Central memory CD8-positive, alpha-beta T cell (primary cell): ENCODE measurements at regions not wholly inside any gene's neighbourhood (a gene's known extent, or its start where the extent isn't known, plus 50 kb on each side); places are given as distances from the start of the nearest gene placed in this dataset.

Experiments
- ATAC-seq: fragments of 150-1000 bp; cut with Tn5 transposase; replicated peaks from 2 replicates; pipeline ENCODE4 v1.10.0; 2022; ENCODE audit warnings: mild to moderate bottlenecking, moderate FRiP score, moderate number of reproducible peaks; ENCODE audit not compliant: poor library complexity, severe bottlenecking; ENCODE audit errors: extremely low read depth
- DNase-seq, 2 donors: peaks; one replicate each; pipeline ENCODE4 v3.0.0; 2021; ENCODE audit warnings: low spot score in 2 of 2
- H3K27ac Mint-ChIP-seq: one replicate; pipeline ENCODE4 v1.8.0; 2022; ENCODE audit warnings: low read depth, mild to moderate bottlenecking, moderate library complexity, mixed read lengths
- H3K27me3 Mint-ChIP-seq: one replicate; pipeline ENCODE4 v1.8.0; 2022; ENCODE audit warnings: mixed read lengths
- H3K36me3 Mint-ChIP-seq: one replicate; pipeline ENCODE4 v1.8.0; 2022; ENCODE audit warnings: mild to moderate bottlenecking, moderate library complexity, mixed read lengths; ENCODE audit not compliant: insufficient read depth
- H3K4me1 Mint-ChIP-seq: one replicate; pipeline ENCODE4 v1.8.0; 2022; ENCODE audit warnings: mixed read lengths
- H3K4me3 Mint-ChIP-seq: one replicate; pipeline ENCODE4 v1.8.0; 2022; ENCODE audit warnings: mild to moderate bottlenecking, moderate library complexity, mixed read lengths
- H3K9me3 Mint-ChIP-seq: one replicate; pipeline ENCODE4 v1.8.0; 2022; ENCODE audit warnings: mixed read lengths

GRCh38 chr17:36792849-36793248, 144.4 kb upstream of the LHX1 start:
- Mint-ChIP-seq H3K9me3 (no peaks in the 10 kb centered on the region), H3K27ac (no peak overlapping the region), H3K4me3 (no peak overlapping the region), H3K36me3 (no peaks in the 10 kb centered on the region), H3K4me1 (no peaks in the 10 kb centered on the region), H3K27me3 (peaks cover 28% of the 10 kb centered on the region)
- no peak for ATAC-seq
- no peak for DNase-seq

DNA sequence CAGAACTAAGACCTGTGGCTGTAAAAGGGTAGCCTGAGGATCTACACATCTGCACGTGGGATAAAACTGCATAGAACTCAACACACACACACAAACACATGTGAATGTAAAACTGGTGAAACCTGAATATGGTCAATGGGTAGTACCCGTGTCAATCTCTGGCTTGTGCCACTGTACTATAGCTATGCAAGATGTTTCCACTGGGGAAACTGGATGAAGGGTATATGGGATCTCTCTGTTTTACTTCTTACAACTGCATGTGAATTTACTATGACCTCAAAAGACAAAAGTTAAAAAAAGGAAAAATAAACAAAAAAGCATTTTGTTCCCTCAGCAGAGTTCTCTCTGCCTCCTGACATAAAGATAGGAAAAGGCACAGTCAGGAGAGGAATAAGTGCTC, 143.3 kb upstream of the LHX1 start:
- Mint-ChIP-seq H3K27me3 (peaks cover 28% of the 10 kb centered on the region), H3K9me3 (no peaks in the 10 kb centered on the region), H3K4me1 (no peaks in the 10 kb centered on the region), H3K4me3 (no peak overlapping the region), H3K36me3 (no peaks in the 10 kb centered on the region), H3K27ac (no peak overlapping the region)
- ATAC-seq (no peak), DNase-seq (no peak)

- Mint-ChIP-seq H3K27me3 (peaks cover 77% of the 10 kb centered on the region), H3K9me3 (no peaks in the 10 kb centered on the region), H3K36me3 (no peaks in the 10 kb centered on the region), H3K27ac (no peak overlapping the region), H3K4me3 (no peak overlapping the region), H3K4me1 (no peaks in the 10 kb centered on the region)
- DNase-seq = no peak
- ATAC-seq = no peak
Observed at GRCh38 chr17:36807496-36808179, 129.6 kb upstream of the LHX1 start.

GRCh38 chr17:36808180-36808661, 129.1 kb upstream of the LHX1 start:
- ATAC-seq (no peak), DNase-seq (no peak)
- Mint-ChIP-seq H3K27me3 (peaks cover 80% of the 10 kb centered on the region), H3K27ac (no peak overlapping the region), H3K4me3 (no peak overlapping the region), H3K9me3 (no peaks in the 10 kb centered on the region), H3K36me3 (no peaks in the 10 kb centered on the region), H3K4me1 (no peaks in the 10 kb centered on the region)

- Mint-ChIP-seq H3K27ac (no peak overlapping the region), H3K27me3 (peaks cover 91% of the 10 kb centered on the region), H3K4me3 (no peak overlapping the region), H3K36me3 (peaks cover 2% of the 10 kb centered on the region), H3K4me1 (no peaks in the 10 kb centered on the region), H3K9me3 (no peaks in the 10 kb centered on the region)
- no peak for ATAC-seq
- no peak for DNase-seq
Observed at GRCh38 chr17:36812762-36813161, 124.5 kb upstream of the LHX1 start.

GRCh38 chr17:36813357-36813756, 123.9 kb upstream of the LHX1 start:
- ATAC-seq (no peak), DNase-seq (no peak)
- peaks cover 2% of the 10 kb centered on the region for H3K36me3 Mint-ChIP-seq
- H3K27me3 Mint-ChIP-seq = peaks cover 92% of the 10 kb centered on the region
- no peak overlapping the region for H3K4me3 Mint-ChIP-seq
- H3K9me3 Mint-ChIP-seq = no peaks in the 10 kb centered on the region
- H3K4me1 Mint-ChIP-seq = no peaks in the 10 kb centered on the region
- no peak overlapping the region for H3K27ac Mint-ChIP-seq

DNA sequence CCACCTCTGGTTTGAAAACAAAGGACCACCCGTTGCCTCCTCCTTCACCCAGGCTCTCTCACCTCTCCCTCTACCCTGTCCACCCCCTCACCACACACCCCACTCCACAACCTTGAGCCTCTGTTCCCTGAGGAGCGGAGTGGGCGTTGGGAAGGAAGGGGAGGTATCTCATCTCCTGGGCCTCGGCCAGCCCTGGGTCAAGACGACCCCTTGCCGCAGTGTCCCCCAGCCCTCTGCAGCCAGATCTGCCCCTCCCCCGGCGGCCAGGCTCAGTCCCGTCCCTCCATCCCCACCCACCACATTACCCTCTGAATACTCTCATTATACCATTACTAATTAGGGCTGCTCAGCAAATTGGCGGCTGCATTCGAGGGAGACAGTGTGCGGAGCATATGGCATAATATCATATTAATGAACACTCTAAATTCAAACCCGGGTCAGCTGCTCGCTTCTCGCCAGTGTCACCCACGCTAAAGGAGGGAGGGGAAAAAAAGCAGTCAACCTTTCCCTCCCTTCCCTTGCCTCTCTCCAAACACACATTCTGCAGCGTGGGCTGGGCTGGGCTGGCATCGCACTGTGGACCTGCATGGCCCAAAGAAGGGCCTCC, 123.2 kb upstream of the LHX1 start:
- Mint-ChIP-seq H3K4me1 (no peaks in the 10 kb centered on the region), H3K27ac (no peak overlapping the region), H3K4me3 (no peak overlapping the region), H3K36me3 (peaks cover 2% of the 10 kb centered on the region), H3K27me3 (peaks cover 94% of the 10 kb centered on the region), H3K9me3 (no peaks in the 10 kb centered on the region)
- ATAC-seq (no peak), DNase-seq (no peak)

DNA sequence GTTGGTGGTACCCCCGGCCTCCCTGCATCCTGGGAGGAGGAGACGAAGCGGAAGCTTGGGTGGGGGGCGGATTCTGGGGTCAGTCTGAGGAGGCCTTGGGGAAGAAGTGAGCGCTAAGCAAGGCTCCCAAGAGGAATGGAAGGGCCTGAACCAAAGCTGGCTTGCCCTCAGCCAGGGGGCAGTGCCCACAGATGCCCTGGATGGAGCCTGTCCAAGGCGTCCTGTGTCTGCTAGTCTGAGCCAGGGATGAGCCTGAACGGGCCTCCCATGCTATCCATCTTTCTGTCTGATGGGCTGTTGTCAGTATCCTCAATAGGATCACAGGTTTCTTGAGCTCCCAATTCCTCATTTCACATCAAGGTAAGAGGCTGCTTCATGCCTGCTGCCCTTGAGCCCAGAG, 122.3 kb upstream of the LHX1 start:
- Mint-ChIP-seq H3K4me1 (no peaks in the 10 kb centered on the region), H3K36me3 (peaks cover 2% of the 10 kb centered on the region), H3K4me3 (no peak overlapping the region), H3K27ac (no peak overlapping the region), H3K9me3 (no peaks in the 10 kb centered on the region), H3K27me3 (peaks cover 94% of the 10 kb centered on the region)
- no peak for DNase-seq
- ATAC-seq = no peak

DNA sequence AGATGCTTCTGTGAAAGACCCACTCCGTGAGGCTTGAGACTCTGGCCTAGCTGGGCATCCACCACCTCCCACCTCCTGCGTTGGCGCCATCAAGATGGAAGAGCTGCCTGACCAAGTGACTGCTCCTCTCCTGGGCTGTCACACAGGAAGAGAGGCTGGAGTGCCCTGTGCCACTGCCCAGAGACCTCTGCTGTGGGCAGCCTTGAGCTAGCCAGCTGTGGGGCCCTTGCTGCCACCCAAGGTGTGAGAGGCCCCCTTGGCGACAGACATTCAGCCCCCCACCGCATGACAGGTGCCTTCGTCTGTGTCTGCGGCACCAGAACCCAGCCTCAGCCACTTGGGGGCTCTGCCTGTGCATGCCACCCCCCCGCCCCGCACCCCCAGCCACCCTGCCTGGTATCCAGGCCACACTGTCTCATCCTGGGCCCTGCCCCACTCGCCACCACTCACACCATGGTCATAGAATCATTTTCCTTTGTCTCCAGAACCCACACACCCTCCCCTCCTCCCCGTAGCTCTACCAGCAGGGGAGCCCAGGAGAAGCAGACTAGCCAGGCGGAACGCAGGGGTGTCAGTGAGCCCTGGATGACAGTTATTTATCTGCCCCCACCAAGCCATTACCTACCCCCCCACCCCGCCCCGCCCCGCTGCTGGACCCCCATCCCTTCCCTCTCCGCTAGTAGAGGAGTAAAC, 120.9 kb upstream of the LHX1 start:
- DNase-seq (no peak), ATAC-seq (no peak)
- Mint-ChIP-seq H3K4me1 (no peaks in the 10 kb centered on the region), H3K9me3 (no peaks in the 10 kb centered on the region), H3K36me3 (peaks cover 2% of the 10 kb centered on the region), H3K4me3 (no peak overlapping the region), H3K27ac (no peak overlapping the region), H3K27me3 (peaks cover 91% of the 10 kb centered on the region)

DNA sequence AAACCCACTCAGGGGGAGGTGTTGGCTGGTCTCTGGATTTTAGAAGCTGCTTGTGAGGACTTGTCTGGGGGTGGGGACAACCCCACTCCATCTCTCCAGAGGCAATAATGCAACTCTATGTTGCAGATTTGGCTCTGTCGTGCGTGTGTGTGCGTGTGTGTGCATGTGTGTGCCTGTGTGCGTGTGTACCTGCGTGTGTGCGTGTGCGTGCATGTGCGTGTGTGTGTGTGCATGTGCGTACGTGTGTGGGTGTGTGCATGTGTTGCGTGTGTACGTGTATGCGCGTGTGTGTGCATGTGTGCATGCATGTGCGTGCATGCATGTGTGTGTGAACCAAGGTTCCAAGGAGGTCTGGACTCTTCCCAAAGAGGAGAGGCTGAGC, 120.4 kb upstream of the LHX1 start:
- no peak for DNase-seq
- Mint-ChIP-seq H3K4me3 (no peak overlapping the region), H3K27me3 (peaks cover 91% of the 10 kb centered on the region), H3K4me1 (no peaks in the 10 kb centered on the region), H3K27ac (no peak overlapping the region), H3K9me3 (no peaks in the 10 kb centered on the region), H3K36me3 (peaks cover 2% of the 10 kb centered on the region)
- ATAC-seq = no peak

DNA sequence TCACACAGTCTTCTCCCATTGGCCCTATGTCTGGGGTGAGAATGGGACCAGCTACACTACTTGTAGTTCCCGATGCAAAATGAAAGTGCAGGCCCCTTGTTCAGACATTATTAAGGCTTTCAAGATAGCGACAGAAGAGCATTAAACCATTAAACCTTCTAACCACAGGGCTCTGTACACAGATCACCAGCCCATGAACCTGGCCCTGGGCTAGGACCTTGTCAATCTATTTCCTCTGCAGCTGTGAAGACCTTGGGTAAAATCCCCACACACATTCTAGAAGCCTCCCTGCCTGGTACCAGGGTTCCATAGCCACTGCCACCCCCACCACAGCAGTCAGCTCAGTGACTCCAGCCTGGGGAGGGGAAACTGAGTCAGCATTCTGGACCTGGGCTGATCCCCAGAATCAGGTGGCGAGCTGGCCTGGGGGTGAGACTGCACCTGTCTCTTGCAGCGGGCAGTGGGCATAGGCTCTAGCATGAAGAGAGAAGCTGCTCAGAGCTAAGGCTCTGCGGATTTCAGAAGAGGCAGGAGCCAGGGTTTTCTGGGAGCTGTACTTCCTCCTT, 119.7 kb upstream of the LHX1 start:
- no peak for ATAC-seq
- H3K27me3 Mint-ChIP-seq = peaks cover 90% of the 10 kb centered on the region
- DNase-seq = no peak

DNA sequence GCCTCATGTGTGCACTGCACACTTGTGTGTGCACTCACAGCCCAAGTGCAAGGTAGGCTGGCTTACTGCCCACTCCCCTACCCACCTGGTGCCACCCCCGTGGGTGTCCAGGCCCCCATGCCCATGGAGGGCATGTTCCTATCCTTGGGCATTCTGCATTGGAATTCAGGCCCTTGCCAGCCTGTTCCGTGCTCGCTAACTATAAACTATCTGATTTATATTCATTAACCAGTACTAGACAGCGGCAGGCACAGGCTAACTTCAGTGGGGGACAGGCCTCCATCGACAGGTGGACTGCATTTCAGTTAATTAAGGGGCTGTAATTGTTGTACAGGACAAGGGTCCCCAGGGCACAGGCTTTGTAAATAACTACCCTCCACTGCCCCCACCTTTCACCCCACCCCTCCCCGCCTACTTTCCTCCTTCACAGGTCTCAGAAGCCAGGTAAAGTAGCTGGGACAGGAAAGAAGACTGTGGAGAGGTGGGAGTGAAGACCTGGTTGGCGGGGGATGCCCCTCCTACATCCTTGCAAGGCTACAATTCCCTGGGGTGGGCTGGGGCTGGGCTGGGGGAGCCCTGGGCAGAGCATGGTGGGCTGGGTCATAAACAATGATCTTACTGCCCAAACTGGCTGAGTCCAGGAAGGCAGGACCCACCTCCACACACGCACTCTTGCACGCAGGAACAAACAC, 119.0 kb upstream of the LHX1 start:
- Mint-ChIP-seq H3K4me1 (no peaks in the 10 kb centered on the region), H3K4me3 (no peak overlapping the region), H3K27me3 (peaks cover 83% of the 10 kb centered on the region), H3K27ac (no peak overlapping the region), H3K9me3 (no peaks in the 10 kb centered on the region), H3K36me3 (peaks cover 2% of the 10 kb centered on the region)
- no peak for DNase-seq
- ATAC-seq = no peak

More for the DNA sequence above, 119.7 kb upstream of the LHX1 start:
- no peaks in the 10 kb centered on the region for H3K4me1 Mint-ChIP-seq
- H3K9me3 Mint-ChIP-seq = no peaks in the 10 kb centered on the region
- no peak overlapping the region for H3K27ac Mint-ChIP-seq
- no peak overlapping the region for H3K4me3 Mint-ChIP-seq
- peaks cover 2% of the 10 kb centered on the region for H3K36me3 Mint-ChIP-seq
